Neuron (in vitro differentiated cells): ENCODE measurements at regions not wholly inside any gene's neighbourhood (a gene's known extent, or its start where the extent isn't known, plus 50 kb on each side); places are given as distances from the start of the nearest gene placed in this dataset.

Source experiments
- H2AFZ ChIP-seq: one replicate; pipeline ENCODE4 v1.6.1; 2013; ENCODE audit warnings: low read depth, mild to moderate bottlenecking, inconsistent platforms, low read length, moderate library complexity
- H3K27me3 ChIP-seq: one replicate; pipeline ENCODE4 v1.6.1; 2013; ENCODE audit warnings: low read length; ENCODE audit not compliant: insufficient read depth
- H3K36me3 ChIP-seq: one replicate; pipeline ENCODE4 v1.6.1; 2013; ENCODE audit warnings: low read length; ENCODE audit not compliant: insufficient read depth
- H3K4me1 ChIP-seq: one replicate; pipeline ENCODE4 v1.6.1; 2013; ENCODE audit warnings: low read length; ENCODE audit not compliant: insufficient read depth
- H3K4me3 ChIP-seq: 2 replicates; pipeline ENCODE4 v1.5.1; 2013; ENCODE audit warnings: mild to moderate bottlenecking, low read length, moderate library complexity
- H3K9me3 ChIP-seq: one replicate; pipeline ENCODE4 v1.6.1; 2013; ENCODE audit warnings: low read length

- H3K9me3 ChIP-seq, result peaks cover 4% of the 10 kb centered on the region
- no peak overlapping the region for H2AFZ ChIP-seq
- H3K27me3 ChIP-seq, result no peaks in the 10 kb centered on the region
- H3K4me1 ChIP-seq, result no peaks in the 10 kb centered on the region
- H3K4me3 ChIP-seq, result no peak overlapping the region
- no peaks in the 10 kb centered on the region for H3K36me3 ChIP-seq
These were observed 150.5 kb downstream of the CD83 start for GRCh38 chr6:14267885-14268660.

GRCh38 chr6:14269436-14269835, 151.9 kb downstream of the CD83 start:
- Histone ChIP-seq H3K4me1 (no peaks in the 10 kb centered on the region), H3K4me3 (no peak overlapping the region), H3K27me3 (no peaks in the 10 kb centered on the region), H2AFZ (no peak overlapping the region), H3K9me3 (peaks cover 4% of the 10 kb centered on the region), H3K36me3 (no peaks in the 10 kb centered on the region)

GRCh38 chr6:14270142-14270893, 152.7 kb downstream of the CD83 start:
- H2AFZ ChIP-seq, result no peak overlapping the region

GRCh38 chr6:14270925-14271788, 153.6 kb downstream of the CD83 start:
- Histone ChIP-seq H3K9me3 (peaks cover 4% of the 10 kb centered on the region), H2AFZ (no peak overlapping the region), H3K4me1 (no peaks in the 10 kb centered on the region), H3K4me3 (no peak overlapping the region), H3K27me3 (no peaks in the 10 kb centered on the region), H3K36me3 (no peaks in the 10 kb centered on the region)

More at GRCh38 chr6:14270142-14270893, 152.7 kb downstream of the CD83 start:
- Histone ChIP-seq H3K9me3 (peaks cover 4% of the 10 kb centered on the region), H3K27me3 (no peaks in the 10 kb centered on the region), H3K4me3 (no peak overlapping the region), H3K4me1 (no peaks in the 10 kb centered on the region), H3K36me3 (no peaks in the 10 kb centered on the region)

- Histone ChIP-seq H3K36me3 (no peaks in the 10 kb centered on the region), H3K4me1 (no peaks in the 10 kb centered on the region), H2AFZ (no peak overlapping the region), H3K4me3 (no peak overlapping the region), H3K9me3 (peaks cover 4% of the 10 kb centered on the region), H3K27me3 (no peaks in the 10 kb centered on the region)
These were observed 154.5 kb downstream of the CD83 start for GRCh38 chr6:14271789-14272736.

- no peaks in the 10 kb centered on the region for H3K27me3 ChIP-seq
- peaks cover 4% of the 10 kb centered on the region for H3K9me3 ChIP-seq
- H3K4me1 ChIP-seq, result no peaks in the 10 kb centered on the region
- H2AFZ ChIP-seq, result no peak overlapping the region
- H3K4me3 ChIP-seq, result no peak overlapping the region
- H3K36me3 ChIP-seq, result no peaks in the 10 kb centered on the region
These were observed 155.1 kb downstream of the CD83 start for GRCh38 chr6:14272737-14273085.

GRCh38 chr6:14273191-14273590, 155.6 kb downstream of the CD83 start:
- no peaks in the 10 kb centered on the region for H3K36me3 ChIP-seq
- no peaks in the 10 kb centered on the region for H3K27me3 ChIP-seq
- no peak overlapping the region for H3K4me3 ChIP-seq
- peaks cover 4% of the 10 kb centered on the region for H3K9me3 ChIP-seq
- no peak overlapping the region for H2AFZ ChIP-seq
- H3K4me1 ChIP-seq, result peaks cover under 1% of the 10 kb centered on the region

GRCh38 chr6:14274016-14274415, 156.4 kb downstream of the CD83 start:
- H3K36me3 ChIP-seq, result no peaks in the 10 kb centered on the region
- H3K4me3 ChIP-seq, result no peak overlapping the region
- peaks cover 9% of the 10 kb centered on the region for H3K4me1 ChIP-seq
- no peaks in the 10 kb centered on the region for H3K27me3 ChIP-seq
- H2AFZ ChIP-seq, result no peak overlapping the region
- peaks cover 4% of the 10 kb centered on the region for H3K9me3 ChIP-seq

GRCh38 chr6:14274546-14275492, 157.2 kb downstream of the CD83 start:
- Histone ChIP-seq H3K36me3 (no peaks in the 10 kb centered on the region), H3K27me3 (no peaks in the 10 kb centered on the region), H3K4me3 (no peak overlapping the region), H3K9me3 (peaks cover 4% of the 10 kb centered on the region), H2AFZ (no peak overlapping the region), H3K4me1 (peaks cover 9% of the 10 kb centered on the region)

- Histone ChIP-seq H3K4me3 (no peak overlapping the region), H2AFZ (no peak overlapping the region), H3K36me3 (no peaks in the 10 kb centered on the region), H3K27me3 (no peaks in the 10 kb centered on the region), H3K9me3 (peaks cover 8% of the 10 kb centered on the region), H3K4me1 (peaks cover 9% of the 10 kb centered on the region)
These were observed 157.9 kb downstream of the CD83 start for GRCh38 chr6:14275493-14275851.

- Histone ChIP-seq H3K4me3 (no peak overlapping the region), H3K36me3 (no peaks in the 10 kb centered on the region), H3K27me3 (no peaks in the 10 kb centered on the region), H3K4me1 (peaks cover 9% of the 10 kb centered on the region), H2AFZ (no peak overlapping the region), H3K9me3 (peaks cover 4% of the 10 kb centered on the region)
These were observed 158.5 kb downstream of the CD83 start for GRCh38 chr6:14276071-14276470.
